Caco-2 (cell line): ENCODE measurements at regions not wholly inside any gene's neighbourhood (a gene's known extent, or its start where the extent isn't known, plus 50 kb on each side); places are given as distances from the start of the nearest gene placed in this dataset.

Experiments used
- BruUV-seq: library from RNA; stranded (reverse); fragments of 400-500 nt; replicated peaks from 2 replicates; lab custom pipeline; 2021; lab: Mats Ljungman, UMichigan
- CTCF ChIA-PET: fragments of 300-600 bp; sonication (Branson Sonifier 250); formaldehyde crosslinking; loops from one replicate; lab custom pipeline; 2022; ENCODE audit warnings: antibody characterized with exemption; lab: Charles Lee
- POLR2A ChIA-PET: fragments of 300-600 bp; sonication (Branson Sonifier 250); formaldehyde crosslinking; loops from one replicate; lab custom pipeline; 2022; ENCODE audit warnings: antibody characterized with exemption; lab: Charles Lee
- DNase-seq, 2 experiments: peaks; one replicate each; pipeline versions ENCODE4 v3.0.0 to v3.0.0-alpha.2; 2020 to 2022
- H3K27me3 ChIP-seq: replicated peaks from 2 replicates; pipeline ENCODE4 v1.6.0; 2011; ENCODE audit warnings: low read length; ENCODE audit not compliant: control insufficient read depth, insufficient read depth
- H3K36me3 ChIP-seq: 2 replicates; pipeline ENCODE4 v1.5.1; 2011; ENCODE audit warnings: low read length; ENCODE audit not compliant: control insufficient read depth, insufficient read depth
- H3K4me1 ChIP-seq: fragments of 250-450 bp; sonication (Bioruptor Pico); 2 replicates; pipeline ENCODE4 v1.5.1; 2020; ENCODE audit warnings: mild to moderate bottlenecking
- H3K4me3 ChIP-seq: 2 replicates; pipeline ENCODE4 v1.5.1; 2011; ENCODE audit warnings: low read depth, mild to moderate bottlenecking, control low read depth, low read length
- H3K9me3 ChIP-seq: fragments of 250-450 bp; sonication (Bioruptor Pico); 2 replicates; pipeline ENCODE4 v1.5.1; 2020; ENCODE audit warnings: mild to moderate bottlenecking, moderate library complexity
- H3K27ac Mint-ChIP-seq: one replicate; pipeline ENCODE4 v1.8.0; 2022; ENCODE audit warnings: mixed read lengths; ENCODE audit not compliant: unreplicated experiment
- H3K27me3 Mint-ChIP-seq: one replicate; pipeline ENCODE4 v1.8.0; 2022; ENCODE audit warnings: mixed read lengths; ENCODE audit not compliant: insufficient read depth, unreplicated experiment
- H3K36me3 Mint-ChIP-seq: one replicate; pipeline ENCODE4 v1.8.0; 2022; ENCODE audit warnings: mild to moderate bottlenecking, mixed read lengths; ENCODE audit not compliant: insufficient read depth, unreplicated experiment
- H3K4me1 Mint-ChIP-seq: one replicate; pipeline ENCODE4 v1.8.0; 2022; ENCODE audit warnings: low read depth, mixed read lengths; ENCODE audit not compliant: unreplicated experiment
- H3K4me3 Mint-ChIP-seq: one replicate; pipeline ENCODE4 v1.8.0; 2022; ENCODE audit warnings: mild to moderate bottlenecking, moderate library complexity, mixed read lengths; ENCODE audit not compliant: unreplicated experiment
- H3K9me3 Mint-ChIP-seq: one replicate; pipeline ENCODE4 v1.8.0; 2022; ENCODE audit warnings: mixed read lengths; ENCODE audit not compliant: unreplicated experiment
- intact Hi-C: fragments of 100-400 bp; cut with micrococcal nuclease; formaldehyde crosslinking; loops from one replicate; pipeline ENCODE4 v1.10.0; 2022; ENCODE audit not compliant: unreplicated experiment
- TF ChIP-seq, protein P1 (sequence below), 2 experiments: fragments of 200-600 bp in 1 of 2; IDR thresholded peaks; 1 replicate in 1 of 2; 2 replicates in 1 of 2; pipeline versions ENCODE4 v1.5.1 to v1.8.0; 2011 to 2022; ENCODE audit warnings: antibody characterized with exemption in 1 of 2, control low read depth in 1 of 2, inconsistent platforms in 1 of 2, low read depth in 1 of 2, low read length in 1 of 2, mild to moderate bottlenecking in 1 of 2, moderate library complexity in 1 of 2; ENCODE audit not compliant: insufficient read depth in 1 of 2, severe bottlenecking in 1 of 2, unreplicated experiment in 1 of 2

DNA sequence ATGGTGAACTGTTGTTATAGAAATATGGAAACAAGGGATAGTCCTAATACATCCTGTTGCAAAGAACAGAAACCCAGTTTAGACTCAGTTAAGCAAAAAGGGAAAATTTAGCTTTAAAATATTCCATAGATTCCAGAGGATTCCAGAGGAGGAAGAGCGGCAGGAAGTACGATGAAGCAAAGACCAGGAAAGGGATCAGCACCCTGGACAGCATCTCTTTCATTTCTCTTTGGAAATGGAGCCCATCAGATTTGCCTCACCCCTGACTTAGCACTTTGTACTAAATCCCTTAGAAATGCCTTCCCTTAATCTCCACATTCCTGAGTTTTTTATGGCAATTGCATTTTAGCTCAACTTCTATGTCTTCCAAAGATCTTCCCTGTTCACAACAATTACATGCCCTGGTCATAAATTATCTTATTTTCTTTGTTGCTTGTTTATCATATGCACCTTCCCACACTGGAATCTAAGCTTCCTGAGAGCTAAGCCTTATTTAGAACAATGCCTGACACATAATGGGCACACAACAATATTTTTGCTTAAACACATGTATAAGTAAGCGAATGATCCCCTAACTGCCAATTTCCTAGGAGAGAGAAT is 150.0 kb upstream of the RBFOX1 start:
- Mint-ChIP-seq H3K9me3 (peaks cover 10% of the 10 kb centered on the region), H3K27ac (no peak overlapping the region), H3K4me1 (peaks cover 6% of the 10 kb centered on the region), H3K36me3 (no peaks in the 10 kb centered on the region), H3K27me3 (no peaks in the 10 kb centered on the region), H3K4me3 (no peak overlapping the region)
- BruUV-seq, result no TSS peak
- Histone ChIP-seq H3K36me3 (no peaks in the 10 kb centered on the region), H3K4me3 (no peak overlapping the region), H3K4me1 (0 out of 2 replicates have a peak, but pooled peaks cover 6% of the 10 kb centered on the region), H3K9me3 (no peaks in the 10 kb centered on the region), H3K27me3 (no peaks in the 10 kb centered on the region)
- ChIA-PET CTCF (no interaction called here), POLR2A (no interaction called here)
- DNase-seq, result peak in 1 of 2 experiments; percentile 45
- intact Hi-C loops, result loop anchor here (10.0 kb wide), 1 partner anchor 148 kb away; no protein-coding TSS in a partner anchor
- TF ChIP-seq, protein P1, sequence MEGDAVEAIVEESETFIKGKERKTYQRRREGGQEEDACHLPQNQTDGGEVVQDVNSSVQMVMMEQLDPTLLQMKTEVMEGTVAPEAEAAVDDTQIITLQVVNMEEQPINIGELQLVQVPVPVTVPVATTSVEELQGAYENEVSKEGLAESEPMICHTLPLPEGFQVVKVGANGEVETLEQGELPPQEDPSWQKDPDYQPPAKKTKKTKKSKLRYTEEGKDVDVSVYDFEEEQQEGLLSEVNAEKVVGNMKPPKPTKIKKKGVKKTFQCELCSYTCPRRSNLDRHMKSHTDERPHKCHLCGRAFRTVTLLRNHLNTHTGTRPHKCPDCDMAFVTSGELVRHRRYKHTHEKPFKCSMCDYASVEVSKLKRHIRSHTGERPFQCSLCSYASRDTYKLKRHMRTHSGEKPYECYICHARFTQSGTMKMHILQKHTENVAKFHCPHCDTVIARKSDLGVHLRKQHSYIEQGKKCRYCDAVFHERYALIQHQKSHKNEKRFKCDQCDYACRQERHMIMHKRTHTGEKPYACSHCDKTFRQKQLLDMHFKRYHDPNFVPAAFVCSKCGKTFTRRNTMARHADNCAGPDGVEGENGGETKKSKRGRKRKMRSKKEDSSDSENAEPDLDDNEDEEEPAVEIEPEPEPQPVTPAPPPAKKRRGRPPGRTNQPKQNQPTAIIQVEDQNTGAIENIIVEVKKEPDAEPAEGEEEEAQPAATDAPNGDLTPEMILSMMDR (IDR thresholded peaks at IDR 0.05; ENCODE audit: insufficient read depth in 1 of 2, low read depth in 1 of 2, low read length in 1 of 2, severe bottlenecking in 1 of 2, unreplicated experiment in 1 of 2), result no peak

DNA sequence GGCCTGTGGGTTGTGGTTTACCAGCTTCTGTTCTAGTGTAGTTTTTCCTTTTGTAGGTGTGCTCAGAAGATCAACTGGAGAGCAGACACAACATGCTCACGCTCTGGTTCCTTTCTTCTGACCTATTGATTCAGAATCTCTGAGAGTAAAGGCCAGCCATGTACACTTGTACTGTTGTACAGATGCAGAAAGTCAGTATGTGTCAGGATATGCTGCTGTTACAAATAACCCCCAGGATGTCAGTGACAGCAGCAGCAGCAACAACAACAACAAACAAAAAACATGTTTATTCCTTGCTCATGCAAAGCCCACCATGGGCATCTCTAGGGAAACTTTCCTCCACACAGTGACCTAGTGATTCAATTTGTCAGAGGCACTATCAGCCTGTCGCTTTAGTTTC is 154.8 kb upstream of the RBFOX1 start:
- no peak overlapping the region for H3K4me3 ChIP-seq
- POLR2A ChIA-PET, result no interaction called here

DNA sequence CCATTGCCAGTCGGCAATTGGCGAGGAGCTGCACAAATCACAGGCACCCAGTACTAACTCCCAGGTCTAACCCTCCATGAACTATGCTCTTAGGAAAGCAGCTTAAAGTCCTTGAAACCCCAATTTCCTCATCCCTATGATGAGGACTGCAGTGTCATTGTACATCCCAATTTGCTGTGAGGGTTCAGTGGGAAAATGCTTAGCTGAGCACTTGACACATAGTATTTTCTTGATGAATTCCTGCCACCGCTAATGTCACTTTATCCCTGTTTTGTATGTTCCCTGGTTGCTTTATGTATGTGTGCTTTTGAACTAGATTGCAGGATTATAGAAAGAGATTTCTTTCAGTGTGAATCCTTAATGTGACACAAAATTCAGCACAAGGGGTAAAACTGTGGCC is 161.5 kb upstream of the RBFOX1 start:
- no peaks in the 10 kb centered on the region for H3K4me1 ChIP-seq
- no peak overlapping the region for H3K4me3 ChIP-seq
- ChIA-PET POLR2A (no interaction called here), CTCF (interaction anchor here (0.6 kb wide), 1 partner anchor 22 kb away, joined by 5 read pairs; no protein-coding TSS in a partner anchor)
- no peaks in the 10 kb centered on the region for H3K36me3 Mint-ChIP-seq
- H3K9me3 ChIP-seq, result no peaks in the 10 kb centered on the region
- no peaks in the 10 kb centered on the region for H3K4me1 Mint-ChIP-seq
- intact Hi-C loops, result no loop called here
- no peak for DNase-seq
- TF ChIP-seq, protein P1 (IDR thresholded peaks at IDR 0.05; ENCODE audit: insufficient read depth in 1 of 2, low read depth in 1 of 2, low read length in 1 of 2, severe bottlenecking in 1 of 2, unreplicated experiment in 1 of 2), result no peak
- BruUV-seq, result no TSS peak
- no peak overlapping the region for H3K27ac Mint-ChIP-seq
- no peaks in the 10 kb centered on the region for H3K9me3 Mint-ChIP-seq
- H3K27me3 ChIP-seq, result no peaks in the 10 kb centered on the region
- peaks cover 4% of the 10 kb centered on the region for H3K27me3 Mint-ChIP-seq
- H3K4me3 Mint-ChIP-seq, result no peak overlapping the region
- no peaks in the 10 kb centered on the region for H3K36me3 ChIP-seq

More for the DNA sequence above, 154.8 kb upstream of the RBFOX1 start:
- H3K27ac Mint-ChIP-seq, result no peak overlapping the region
- no peak overlapping the region for H3K4me3 Mint-ChIP-seq
- CTCF ChIA-PET, result interaction anchor here (0.7 kb wide), 1 partner anchor 48 kb away, joined by 3 read pairs; no protein-coding TSS in a partner anchor
- no TSS peak for BruUV-seq
- 0 out of 2 replicates have a peak, but pooled peaks cover 6% of the 10 kb centered on the region for H3K4me1 ChIP-seq
- H3K36me3 Mint-ChIP-seq, result no peaks in the 10 kb centered on the region
- intact Hi-C loops, result no loop called here
- no peaks in the 10 kb centered on the region for H3K9me3 Mint-ChIP-seq
- TF ChIP-seq, protein P1 (IDR thresholded peaks at IDR 0.05; ENCODE audit: insufficient read depth in 1 of 2, low read depth in 1 of 2, low read length in 1 of 2, severe bottlenecking in 1 of 2, unreplicated experiment in 1 of 2), result no peak
- no peaks in the 10 kb centered on the region for H3K4me1 Mint-ChIP-seq
- no peak for DNase-seq
- H3K27me3 Mint-ChIP-seq, result no peaks in the 10 kb centered on the region
- no peaks in the 10 kb centered on the region for H3K9me3 ChIP-seq
- no peaks in the 10 kb centered on the region for H3K27me3 ChIP-seq
- no peaks in the 10 kb centered on the region for H3K36me3 ChIP-seq
